H1 (cell line): ENCODE measurements at regions not wholly inside any gene's neighbourhood (a gene's known extent, or its start where the extent isn't known, plus 50 kb on each side); places are given as distances from the start of the nearest gene placed in this dataset.

ENCODE experiments used
- CTCF ChIA-PET: fragments of 300-600 bp; sonication (Branson Sonifier 250); formaldehyde crosslinking; loops from one replicate; lab custom pipeline; 2021; ENCODE audit not compliant: partially characterized antibody; lab: Charles Lee
- POLR2A ChIA-PET: fragments of 300-600 bp; sonication (Branson Sonifier 250); formaldehyde crosslinking; loops from one replicate; lab custom pipeline; 2021; ENCODE audit warnings: inconsistent platforms; ENCODE audit not compliant: partially characterized antibody; lab: Charles Lee
- DNase-seq, 2 experiments: peaks; one replicate each; pipeline versions ENCODE4 v3.0.0 to v3.0.0-alpha.2; 2010 to 2022; ENCODE audit warnings: low spot score in 2 of 2, low read depth in 1 of 2, mixed read lengths in 1 of 2
- FAIRE-seq: peaks from 2 replicates; lab custom pipeline; 2011; peaks lifted over from hg19 to GRCh38; lab: Jason Lieb, UNC
- H2AFZ ChIP-seq: 2 replicates; pipeline ENCODE4 v1.8.1; 2012; ENCODE audit warnings: low read length, inconsistent platforms
- H2AK5ac ChIP-seq: 2 replicates; pipeline ENCODE4 v1.6.1; 2013; ENCODE audit warnings: low read depth, low read length
- H2BK120ac ChIP-seq: replicated peaks from 2 replicates; pipeline ENCODE3; 2013; ENCODE audit warnings: low read depth, low read length, inconsistent platforms
- H2BK12ac ChIP-seq: 2 replicates; pipeline ENCODE4 v1.6.1; 2013; ENCODE audit warnings: low read depth, low read length
- H2BK15ac ChIP-seq: 2 replicates; pipeline ENCODE4 v1.6.1; 2013; ENCODE audit warnings: low read length
- H2BK20ac ChIP-seq: 2 replicates; pipeline ENCODE4 v1.6.1; 2013; ENCODE audit warnings: low read length
- H2BK5ac ChIP-seq: 2 replicates; pipeline ENCODE4 v1.6.1; 2013; ENCODE audit warnings: low read depth, low read length
- H3K14ac ChIP-seq: 2 replicates; pipeline ENCODE4 v1.6.1; 2013; ENCODE audit warnings: inconsistent platforms; ENCODE audit not compliant: insufficient read length
- H3K18ac ChIP-seq: 2 replicates; pipeline ENCODE4 v1.6.1; 2013; ENCODE audit warnings: low read length; ENCODE audit errors: extremely low read depth
- H3K23ac ChIP-seq: 2 replicates; pipeline ENCODE4 v1.6.1; 2013; ENCODE audit warnings: inconsistent platforms; ENCODE audit not compliant: insufficient read length
- H3K23me2 ChIP-seq: 2 replicates; pipeline ENCODE4 v1.6.1; 2013; ENCODE audit warnings: low read depth, low read length
- H3K27ac ChIP-seq: 2 replicates; pipeline ENCODE4 v1.6.1; 2011; ENCODE audit warnings: low read depth, low read length, inconsistent platforms
- H3K27me3 ChIP-seq, 4 experiments: replicated peaks in 1 of 4; 1 replicate in 1 of 4; 2 replicates in 3 of 4; pipeline versions ENCODE4 v1.6.1 to v1.8.1; 2011 to 2013; ENCODE audit warnings: low read length in 3 of 4, mild to moderate bottlenecking in 3 of 4, inconsistent platforms in 2 of 4, mixed read lengths in 2 of 4, moderate library complexity in 1 of 4; ENCODE audit not compliant: control insufficient read depth in 3 of 4, insufficient read depth in 3 of 4; ENCODE audit errors: extremely low read depth in 1 of 4
- H3K36me3 ChIP-seq, 4 experiments: 2 replicates each; pipeline versions ENCODE4 v1.6.1 to v1.8.1; 2011 to 2013; ENCODE audit warnings: mild to moderate bottlenecking in 4 of 4, low read length in 3 of 4, moderate library complexity in 2 of 4, control low read depth in 1 of 4, inconsistent platforms in 1 of 4; ENCODE audit not compliant: insufficient read depth in 4 of 4, control insufficient read depth in 2 of 4
- H3K4ac ChIP-seq: replicated peaks from 2 replicates; pipeline ENCODE3; 2013; ENCODE audit warnings: low read length, low read depth, mixed read lengths, inconsistent platforms; ENCODE audit not compliant: insufficient read length
- H3K4me1 ChIP-seq, 4 experiments: replicated peaks in 1 of 4; 1 replicate in 1 of 4; 2 replicates in 3 of 4; pipeline versions ENCODE4 v1.6.1 to v1.8.1; 2011 to 2013; ENCODE audit warnings: low read length in 3 of 4, inconsistent platforms in 2 of 4, mixed read lengths in 1 of 4; ENCODE audit not compliant: insufficient read depth in 4 of 4, control insufficient read depth in 3 of 4
- H3K4me2 ChIP-seq, 2 experiments: 2 replicates each; pipeline versions ENCODE4 v1.6.1 to v1.8.1; 2011 to 2013; ENCODE audit warnings: low read depth in 2 of 2, low read length in 2 of 2, control low read depth in 1 of 2, inconsistent platforms in 1 of 2, mild to moderate bottlenecking in 1 of 2; ENCODE audit not compliant: insufficient read depth in 1 of 2
- H3K4me3 ChIP-seq, 4 experiments: fragments of 200-600, 300-600 bp in 1 of 4; sonication (generic), shearing (Covaris generic), sonication (Bioruptor Twin) in 1 of 4; 2 replicates each; pipeline versions ENCODE4 v1.5.1 to v1.8.1; 2011 to 2016; ENCODE audit warnings: low read length in 4 of 4, low read depth in 3 of 4, control low read depth in 2 of 4, inconsistent platforms in 2 of 4, mild to moderate bottlenecking in 2 of 4, mixed read lengths in 1 of 4, moderate library complexity in 1 of 4; ENCODE audit not compliant: insufficient read depth in 2 of 4; ENCODE audit errors: extremely low read depth in 1 of 4
- H3K56ac ChIP-seq: replicated peaks from 2 replicates; pipeline ENCODE3; 2013; ENCODE audit warnings: low read depth, mild to moderate bottlenecking, mixed read lengths, low read length, inconsistent platforms; ENCODE audit not compliant: insufficient read length
- H3K79me1 ChIP-seq: 2 replicates; pipeline ENCODE4 v1.6.1; 2013; ENCODE audit warnings: low read depth, low read length, control low read depth
- H3K79me2 ChIP-seq, 2 experiments: 2 replicates each; pipeline versions ENCODE4 v1.6.1 to v1.8.1; 2012 to 2013; ENCODE audit warnings: low read length in 2 of 2, mild to moderate bottlenecking in 2 of 2, inconsistent platforms in 1 of 2; ENCODE audit not compliant: insufficient read depth in 2 of 2, control insufficient read depth in 1 of 2
- H3K9ac ChIP-seq, 4 experiments: replicated peaks in 1 of 4; 1 replicate in 1 of 4; 2 replicates in 3 of 4; pipeline versions ENCODE4 v1.6.1 to v1.8.1; 2011 to 2013; ENCODE audit warnings: low read depth in 3 of 4, low read length in 3 of 4, control low read depth in 2 of 4, mild to moderate bottlenecking in 2 of 4, moderate library complexity in 2 of 4, inconsistent platforms in 1 of 4; ENCODE audit errors: extremely low read depth in 1 of 4
- H3K9me3 ChIP-seq, 2 experiments: 2 replicates each; pipeline versions ENCODE4 v1.6.1 to v1.8.1; 2012 to 2013; ENCODE audit warnings: mild to moderate bottlenecking in 2 of 2, moderate library complexity in 2 of 2, control low read depth in 1 of 2, inconsistent platforms in 1 of 2, low read depth in 1 of 2, low read length in 1 of 2, mixed read lengths in 1 of 2; ENCODE audit not compliant: insufficient read depth in 2 of 2
- H4K20me1 ChIP-seq, 2 experiments: replicated peaks in 1 of 2; 2 replicates each; pipeline versions ENCODE3 to v1.8.1; 2011 to 2013; ENCODE audit warnings: inconsistent platforms in 2 of 2, low read length in 2 of 2, mild to moderate bottlenecking in 1 of 2; ENCODE audit not compliant: insufficient read depth in 2 of 2, control insufficient read depth in 1 of 2
- H4K5ac ChIP-seq: 2 replicates; pipeline ENCODE4 v1.6.1; 2013; ENCODE audit warnings: low read length, low read depth, mixed read lengths, inconsistent platforms; ENCODE audit not compliant: insufficient read length
- H4K8ac ChIP-seq: 2 replicates; pipeline ENCODE4 v1.8.0; 2013; ENCODE audit warnings: mild to moderate bottlenecking, moderate library complexity, low read length, inconsistent platforms; ENCODE audit not compliant: insufficient read depth; ENCODE audit errors: extremely low read depth
- H4K91ac ChIP-seq: replicated peaks from 2 replicates; pipeline ENCODE3; 2013; ENCODE audit warnings: low read length, mixed read lengths, inconsistent platforms; ENCODE audit not compliant: insufficient read length
- NANOG ChIP-seq: IDR thresholded peaks from 2 replicates; pipeline ENCODE4 v1.6.1; 2011; ENCODE audit warnings: low read length, low read depth, mild to moderate bottlenecking, inconsistent platforms; ENCODE audit not compliant: insufficient read depth, poor library complexity, severe bottlenecking
- NRF1 ChIP-seq: IDR thresholded peaks from 2 replicates; pipeline ENCODE4 v1.6.1; 2011; ENCODE audit warnings: mild to moderate bottlenecking, low read depth, low read length, improper control_type of control experiment
- YY1 ChIP-seq: IDR thresholded peaks from 2 replicates; pipeline ENCODE4 v1.6.1; 2011; ENCODE audit warnings: low read depth, mild to moderate bottlenecking, low read length
- WGBS, 2 experiments: shearing (Covaris generic) in 1 of 2; methylation state at CpG; one replicate each; pipeline versions ENCODE4 v1.1.6 to v1.1.7; 2013 to 2015; ENCODE audit warnings: low lambda C conversion rate in 2 of 2, mixed read lengths in 2 of 2, inconsistent platforms in 1 of 2, low coverage in 1 of 2, missing lambda C conversion rate in 1 of 2; ENCODE audit not compliant: insufficient replicate concordance in 2 of 2, insufficient coverage in 1 of 2, insufficient read length in 1 of 2; ENCODE audit errors: extremely low coverage in 1 of 2, missing lambda C conversion rate in 1 of 2; 5-methylcytosine and 5-hydroxymethylcytosine counted together
- TF ChIP-seq, protein P1 (sequence below): IDR thresholded peaks from 2 replicates; pipeline ENCODE4 v1.6.1; 2011; ENCODE audit warnings: low read length, improper control_type of control experiment

DNA sequence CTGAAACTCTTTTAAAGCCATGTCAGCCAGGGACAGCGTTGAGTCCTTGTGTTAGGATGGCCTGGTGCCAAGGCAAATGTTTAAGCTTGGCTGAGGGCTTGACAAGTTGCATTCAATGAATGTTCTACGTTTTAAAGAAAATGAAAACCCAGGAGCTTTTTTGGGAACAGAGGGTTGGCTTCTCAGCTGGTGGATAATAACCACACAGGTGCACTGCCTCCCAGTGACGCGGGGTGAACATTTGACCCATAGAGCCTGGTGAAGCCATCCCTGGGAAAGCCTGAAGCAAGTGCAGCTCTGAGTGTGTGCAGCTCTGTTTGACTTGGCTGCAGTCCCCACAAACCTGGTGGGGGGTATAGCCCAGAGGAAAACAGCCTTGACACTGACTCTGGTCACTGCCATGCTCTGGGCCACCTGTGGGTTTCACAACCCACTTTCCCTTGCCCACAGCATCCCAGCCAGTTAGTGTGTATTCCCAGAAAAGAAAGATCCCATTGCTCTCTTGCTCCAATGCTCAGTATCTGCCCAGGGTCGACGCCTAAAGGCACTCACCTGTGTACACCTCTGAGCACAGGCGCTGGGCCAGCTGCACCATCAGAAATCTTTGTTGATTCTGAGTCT, 874.9 kb downstream of the RNF144A start:
- Histone ChIP-seq H3K56ac (no peak overlapping the region), H4K5ac (no peak overlapping the region), H3K4me2 (no peak overlapping the region), H4K20me1 (no peaks in the 10 kb centered on the region), H2BK120ac (no peak overlapping the region), H2AK5ac (no peak overlapping the region), H3K18ac (no peak overlapping the region), H3K9ac (no peak overlapping the region), H3K36me3 (no peaks in the 10 kb centered on the region), H3K4ac (no peak overlapping the region), H3K79me2 (no peaks in the 10 kb centered on the region), H3K14ac (no peak overlapping the region), H3K23ac (no peak overlapping the region), H2BK12ac (no peak overlapping the region), H3K23me2 (no peaks in the 10 kb centered on the region; the same call in 1 of the 2 replicates), H3K79me1 (no peaks in the 10 kb centered on the region), H4K91ac (no peak overlapping the region), H2BK20ac (no peak overlapping the region), H2BK15ac (no peak overlapping the region), H2BK5ac (no peak overlapping the region), H3K9me3 (no peaks in the 10 kb centered on the region), H3K4me3 (no peak overlapping the region), H3K4me1 (no peaks in the 10 kb centered on the region), H4K8ac (no peak overlapping the region), H2AFZ (no peak overlapping the region), H3K27me3 (no peaks in the 10 kb centered on the region), H3K27ac (no peak overlapping the region)
- no peak for FAIRE-seq
- ChIA-PET CTCF (no interaction called here), POLR2A (no interaction called here)
- no peak for DNase-seq
- WGBS, 2 experiments: 86% methylated on average over 7 of the region's 7 CpGs; no CpG with 5 or more reads in 1 of the 2 experiments
- TF ChIP-seq, protein P1, sequence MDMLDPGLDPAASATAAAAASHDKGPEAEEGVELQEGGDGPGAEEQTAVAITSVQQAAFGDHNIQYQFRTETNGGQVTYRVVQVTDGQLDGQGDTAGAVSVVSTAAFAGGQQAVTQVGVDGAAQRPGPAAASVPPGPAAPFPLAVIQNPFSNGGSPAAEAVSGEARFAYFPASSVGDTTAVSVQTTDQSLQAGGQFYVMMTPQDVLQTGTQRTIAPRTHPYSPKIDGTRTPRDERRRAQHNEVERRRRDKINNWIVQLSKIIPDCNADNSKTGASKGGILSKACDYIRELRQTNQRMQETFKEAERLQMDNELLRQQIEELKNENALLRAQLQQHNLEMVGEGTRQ: no peak
- TF ChIP-seq NRF1 (no peak), NANOG (no peak), YY1 (no peak)
